GM13976 (cell line): ENCODE measurements at regions not wholly inside any gene's neighbourhood (a gene's known extent, or its start where the extent isn't known, plus 50 kb on each side); places are given as distances from the start of the nearest gene placed in this dataset.

Experiments used
- DNase-seq: peaks from one replicate; pipeline ENCODE4 v3.0.0; 2012; ENCODE audit warnings: low spot score
- in situ Hi-C: fragments of 300-500 bp; cut with MboI; formaldehyde crosslinking; loops from one replicate; pipeline ENCODE4 v1.12.0; 2022; ENCODE audit warnings: low sequenced_read_pairs, mixed read lengths, inconsistent platforms; ENCODE audit not compliant: unreplicated experiment
- TF ChIP-seq, protein P1 (sequence below): IDR thresholded peaks from 2 replicates; pipeline ENCODE4 v1.5.1; 2012; ENCODE audit warnings: borderline replicate concordance, mild to moderate bottlenecking; ENCODE audit not compliant: insufficient read depth; ENCODE audit errors: extremely low read depth, missing control alignments, control extremely low read depth

DNA sequence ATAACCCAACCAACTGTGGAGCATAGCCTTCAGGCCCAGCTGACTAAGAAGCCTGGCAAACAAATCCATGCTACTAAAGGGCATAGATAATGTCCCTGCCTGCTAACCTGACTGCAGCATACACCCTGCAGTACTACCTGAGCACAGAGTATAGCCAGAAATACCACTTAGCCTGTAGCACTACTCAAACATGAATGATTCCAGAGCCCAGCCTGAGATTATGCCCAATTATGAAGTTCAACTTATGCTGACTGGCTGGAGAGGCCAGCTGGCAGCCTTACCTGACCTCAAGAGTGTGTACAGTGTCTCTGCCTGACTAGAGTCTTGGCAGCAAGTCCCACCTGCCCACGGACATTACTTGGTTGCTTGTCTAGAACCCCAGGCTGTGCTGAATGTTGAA lies 1265.3 kb downstream of the CDH11 start:
- in situ Hi-C loops, result no loop called here
- DNase-seq, result no peak
- TF ChIP-seq, protein P1, sequence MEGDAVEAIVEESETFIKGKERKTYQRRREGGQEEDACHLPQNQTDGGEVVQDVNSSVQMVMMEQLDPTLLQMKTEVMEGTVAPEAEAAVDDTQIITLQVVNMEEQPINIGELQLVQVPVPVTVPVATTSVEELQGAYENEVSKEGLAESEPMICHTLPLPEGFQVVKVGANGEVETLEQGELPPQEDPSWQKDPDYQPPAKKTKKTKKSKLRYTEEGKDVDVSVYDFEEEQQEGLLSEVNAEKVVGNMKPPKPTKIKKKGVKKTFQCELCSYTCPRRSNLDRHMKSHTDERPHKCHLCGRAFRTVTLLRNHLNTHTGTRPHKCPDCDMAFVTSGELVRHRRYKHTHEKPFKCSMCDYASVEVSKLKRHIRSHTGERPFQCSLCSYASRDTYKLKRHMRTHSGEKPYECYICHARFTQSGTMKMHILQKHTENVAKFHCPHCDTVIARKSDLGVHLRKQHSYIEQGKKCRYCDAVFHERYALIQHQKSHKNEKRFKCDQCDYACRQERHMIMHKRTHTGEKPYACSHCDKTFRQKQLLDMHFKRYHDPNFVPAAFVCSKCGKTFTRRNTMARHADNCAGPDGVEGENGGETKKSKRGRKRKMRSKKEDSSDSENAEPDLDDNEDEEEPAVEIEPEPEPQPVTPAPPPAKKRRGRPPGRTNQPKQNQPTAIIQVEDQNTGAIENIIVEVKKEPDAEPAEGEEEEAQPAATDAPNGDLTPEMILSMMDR, result no peak

DNA sequence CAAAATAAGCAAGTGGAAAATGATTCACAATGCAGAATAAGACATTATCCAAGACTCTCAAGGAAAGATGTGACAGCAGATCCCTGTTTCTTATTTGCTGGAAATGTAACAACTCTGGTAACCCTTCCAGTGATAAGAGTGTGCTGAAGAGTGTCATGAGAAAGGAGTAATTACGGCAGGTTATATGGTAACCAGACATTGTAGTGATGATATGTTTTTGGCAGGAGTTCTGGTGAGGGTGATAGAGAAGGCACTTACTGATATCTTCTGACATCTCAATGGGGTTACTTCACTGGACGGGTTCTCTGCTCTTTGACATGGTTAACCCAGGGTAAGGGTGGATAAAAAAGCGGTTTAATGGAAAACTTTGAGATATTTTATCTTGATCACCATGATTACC lies 1270.9 kb downstream of the CDH11 start:
- in situ Hi-C loops, result no loop called here

DNA sequence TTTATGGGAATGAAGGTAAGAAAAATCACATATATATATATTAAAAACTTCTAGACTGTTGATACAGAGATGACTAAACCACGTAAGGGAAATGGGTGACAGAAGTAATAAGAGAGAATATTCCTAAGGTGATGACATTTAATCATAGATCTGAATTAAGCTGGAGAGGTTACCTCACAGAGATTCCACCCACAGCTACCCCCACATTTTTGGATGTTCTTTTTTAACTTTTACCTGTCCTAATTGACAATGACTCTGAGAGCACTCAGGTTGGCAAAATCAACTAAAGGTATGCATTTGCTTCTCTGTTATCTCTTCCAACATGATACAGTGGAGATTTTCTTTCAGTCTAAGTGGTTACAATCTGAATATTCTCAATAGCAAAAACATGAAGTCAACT lies 1280.6 kb downstream of the CDH11 start:
- in situ Hi-C loops, result no loop called here
- TF ChIP-seq, protein P1, result no peak
- no peak for DNase-seq

More for the DNA sequence above, 1270.9 kb downstream of the CDH11 start:
- no peak for DNase-seq
- TF ChIP-seq, protein P1, result no peak

DNA sequence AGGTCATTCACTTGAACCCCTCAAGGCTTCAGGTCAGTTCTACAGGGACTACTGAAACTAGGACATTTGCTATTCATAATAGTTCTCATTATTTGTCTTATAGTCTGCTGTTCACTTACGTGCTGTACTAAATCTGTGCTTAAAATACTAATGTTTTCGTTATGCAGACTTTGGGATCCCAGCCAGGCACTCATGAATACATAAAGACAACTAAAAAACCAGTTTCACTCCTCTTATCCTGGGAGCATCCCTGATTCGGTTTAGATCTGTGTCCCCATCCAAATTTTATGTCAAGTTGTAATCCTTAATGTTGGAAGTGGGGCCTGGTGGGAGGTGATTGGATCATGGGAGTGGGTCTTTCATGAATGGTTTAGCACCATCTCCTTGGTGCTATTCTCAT lies 1291.8 kb downstream of the CDH11 start:
- TF ChIP-seq, protein P1, result no peak
- DNase-seq, result no peak
- in situ Hi-C loops, result no loop called here

DNA sequence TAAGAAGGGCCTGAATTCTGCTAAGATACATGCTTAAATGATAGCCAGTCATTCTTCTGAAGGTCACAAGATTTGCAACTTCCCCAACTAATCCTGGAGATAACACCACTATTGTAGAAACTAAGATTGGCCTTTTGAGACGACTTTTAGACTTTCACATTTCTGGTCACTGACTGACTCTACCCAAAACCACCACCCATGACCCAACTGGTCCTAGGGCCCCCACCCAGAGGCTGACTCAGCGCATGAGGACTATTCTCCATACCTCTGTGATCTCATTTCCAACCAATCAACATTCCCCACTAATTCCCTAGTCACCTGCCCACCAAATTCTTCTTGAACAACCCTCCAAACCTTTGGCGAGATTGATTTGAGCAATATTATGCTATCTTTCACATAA lies 1299.0 kb downstream of the CDH11 start:
- TF ChIP-seq, protein P1, result no peak
- no peak for DNase-seq
- in situ Hi-C loops, result no loop called here

DNA sequence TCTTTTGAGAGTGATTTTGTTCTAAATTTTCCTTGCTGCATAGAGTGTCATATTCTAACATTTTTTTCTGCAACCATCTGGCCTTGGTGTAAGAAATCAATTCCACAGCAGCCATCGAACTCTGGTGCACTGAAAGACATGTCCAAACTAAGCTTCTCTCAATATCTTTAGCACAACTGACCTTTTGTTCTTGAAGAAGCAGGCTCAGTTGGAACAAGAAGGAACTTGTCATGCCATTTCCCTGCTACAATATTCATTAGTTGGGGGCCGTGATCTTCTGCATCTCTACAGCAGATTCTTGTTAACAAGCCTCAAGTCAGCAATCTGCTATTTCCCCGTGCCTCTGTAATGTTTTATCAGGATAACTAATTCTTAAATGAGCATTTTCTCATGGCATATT lies 1305.6 kb downstream of the CDH11 start:
- no peak for DNase-seq
- in situ Hi-C loops, result no loop called here
- TF ChIP-seq, protein P1, result no peak

DNA sequence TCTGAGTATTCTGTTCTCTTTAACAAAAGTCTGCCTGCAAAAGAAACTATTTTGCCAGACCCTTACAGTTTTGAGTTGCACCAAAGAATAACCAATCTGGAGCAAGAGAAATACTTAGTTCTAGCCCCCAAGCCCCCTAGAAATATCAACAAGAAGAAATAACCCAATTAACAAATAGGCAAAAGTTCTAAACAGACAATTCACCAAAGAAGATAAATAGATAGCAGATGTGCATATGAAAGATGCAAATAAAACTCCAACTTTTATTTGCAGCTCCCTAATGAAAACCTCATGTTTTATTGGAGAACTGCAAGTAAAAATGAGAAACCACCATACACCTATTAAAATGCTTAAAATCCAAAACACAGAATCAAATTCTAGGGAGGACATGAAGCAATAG lies 1308.0 kb downstream of the CDH11 start:
- TF ChIP-seq, protein P1, result no peak
- in situ Hi-C loops, result no loop called here
- no peak for DNase-seq
